ENCODE measurements at regions not wholly inside any gene's neighbourhood (a gene's known extent, or its start where the extent isn't known, plus 50 kb on each side); places are given as distances from the start of the nearest gene placed in this dataset.
"Not testable (repeated sequence)": the region's sequence is repeated elsewhere in the genome, so short reads cannot be mapped to it uniquely, and the experiment has no call there.

- no peak for TF ChIP-seq CTCF (conservative IDR thresholded peaks at IDR 0.05; ENCODE audit: low read depth, low read length)
- DNase-seq (ENCODE audit: low read depth), result no peak
- H3K4me3 ChIP-seq (ENCODE audit: low read length), result no peak overlapping the region
Observed at GRCh38 chr1:82145656-82146055, 344.9 kb downstream of the ADGRL2 start.

- no peak for DNase-seq (ENCODE audit: low read depth)
- TF ChIP-seq CTCF (conservative IDR thresholded peaks at IDR 0.05; ENCODE audit: low read depth, low read length), result no peak
- no peak overlapping the region for H3K4me3 ChIP-seq (ENCODE audit: low read length)
Observed at GRCh38 chr1:82143108-82143833, 342.5 kb downstream of the ADGRL2 start.

- TF ChIP-seq CTCF (conservative IDR thresholded peaks at IDR 0.05; ENCODE audit: low read depth, low read length), result no peak
- H3K4me3 ChIP-seq (ENCODE audit: low read length), result no peak overlapping the region
- no peak for DNase-seq (ENCODE audit: low read depth)
Observed at GRCh38 chr1:82141390-82141789, 340.7 kb downstream of the ADGRL2 start.

- H3K4me3 ChIP-seq (ENCODE audit: low read length), result no peak overlapping the region
- no peak for DNase-seq (ENCODE audit: low read depth)
- TF ChIP-seq CTCF (conservative IDR thresholded peaks at IDR 0.05; ENCODE audit: low read depth, low read length), result no peak
Observed at GRCh38 chr1:82139751-82140468, 339.2 kb downstream of the ADGRL2 start.

GRCh38 chr1:82136351-82136750 is 335.6 kb downstream of the ADGRL2 start:
- DNase-seq (ENCODE audit: low read depth); H3K4me3 ChIP-seq (ENCODE audit: low read length): not testable (repeated sequence)

- no peak for TF ChIP-seq CTCF (conservative IDR thresholded peaks at IDR 0.05; ENCODE audit: low read depth, low read length)
- no peak overlapping the region for H3K4me3 ChIP-seq (ENCODE audit: low read length)
- DNase-seq (ENCODE audit: low read depth), result no peak
Observed at GRCh38 chr1:82125866-82126265, 325.1 kb downstream of the ADGRL2 start.

GRCh38 chr1:82125119-82125518 is 324.4 kb downstream of the ADGRL2 start:
- no peak for TF ChIP-seq CTCF (conservative IDR thresholded peaks at IDR 0.05; ENCODE audit: low read depth, low read length)
- no peak for DNase-seq (ENCODE audit: low read depth)
- no peak overlapping the region for H3K4me3 ChIP-seq (ENCODE audit: low read length)

Measured in retinal pigment epithelial cell (primary cell).